ENCODE measurements at regions not wholly inside any gene's neighbourhood (a gene's known extent, or its start where the extent isn't known, plus 50 kb on each side); places are given as distances from the start of the nearest gene placed in this dataset.

- H3K9ac ChIP-seq (ENCODE audit: insufficient read length, low read depth): no peak overlapping the region
- no peak for DNase-seq (ENCODE audit: low read depth, low spot score)
- no peaks in the 10 kb centered on the region for H3K36me3 ChIP-seq (ENCODE audit: insufficient read depth, insufficient read length, low read length)
- H3K9me3 ChIP-seq (ENCODE audit: insufficient read depth, low read length): peaks cover 25% of the 10 kb centered on the region; the same call in 1 of the 2 replicates
- no peak overlapping the region for H3K4me3 ChIP-seq (ENCODE audit: insufficient read length, low read depth)
- no peaks in the 10 kb centered on the region for H3K4me1 ChIP-seq (ENCODE audit: insufficient read depth, insufficient read length)
- H3K27me3 ChIP-seq (ENCODE audit: insufficient read depth, insufficient read length): no peaks in the 10 kb centered on the region
- TF ChIP-seq YY1 (IDR thresholded peaks at IDR 0.05; ENCODE audit: insufficient read depth, insufficient read length) (no peak), ZNF274 (IDR thresholded peaks at IDR 0.05; ENCODE audit: low read depth, low read length) (no peak), SUZ12 (IDR thresholded peaks at IDR 0.05; ENCODE audit: extremely low read depth, insufficient read depth, insufficient read length) (no peak)
Observed at GRCh38 chr1:222459652-222460051, 88.3 kb downstream of the HHIPL2 start.

GRCh38 chr1:222457513-222457912 is 90.4 kb downstream of the HHIPL2 start:
- DNase-seq (ENCODE audit: low read depth, low spot score): no peak
- H3K36me3 ChIP-seq (ENCODE audit: insufficient read depth, insufficient read length, low read length): no peaks in the 10 kb centered on the region

GRCh38 chr1:222457084-222457483 is 90.8 kb downstream of the HHIPL2 start:
- TF ChIP-seq ZNF274 (IDR thresholded peaks at IDR 0.05; ENCODE audit: low read depth, low read length) (no peak), SUZ12 (IDR thresholded peaks at IDR 0.05; ENCODE audit: extremely low read depth, insufficient read depth, insufficient read length) (no peak), YY1 (IDR thresholded peaks at IDR 0.05; ENCODE audit: insufficient read depth, insufficient read length) (no peak)
- H3K27me3 ChIP-seq (ENCODE audit: insufficient read depth, insufficient read length): no peaks in the 10 kb centered on the region
- no peak overlapping the region for H3K9ac ChIP-seq (ENCODE audit: insufficient read length, low read depth)
- no peak overlapping the region for H3K4me3 ChIP-seq (ENCODE audit: insufficient read length, low read depth)
- no peaks in the 10 kb centered on the region for H3K36me3 ChIP-seq (ENCODE audit: insufficient read depth, insufficient read length, low read length)
- H3K4me1 ChIP-seq (ENCODE audit: insufficient read depth, insufficient read length): no peaks in the 10 kb centered on the region
- peaks cover 22% of the 10 kb centered on the region; the same call in 1 of the 2 replicates for H3K9me3 ChIP-seq (ENCODE audit: insufficient read depth, low read length)
- DNase-seq (ENCODE audit: low read depth, low spot score): no peak

More at GRCh38 chr1:222457513-222457912, 90.4 kb downstream of the HHIPL2 start:
- Histone ChIP-seq H3K4me3 (ENCODE audit: insufficient read length, low read depth) (no peak overlapping the region), H3K4me1 (ENCODE audit: insufficient read depth, insufficient read length) (no peaks in the 10 kb centered on the region), H3K9ac (ENCODE audit: insufficient read length, low read depth) (no peak overlapping the region), H3K9me3 (ENCODE audit: insufficient read depth, low read length) (peaks cover 22% of the 10 kb centered on the region; the same call in 1 of the 2 replicates), H3K27me3 (ENCODE audit: insufficient read depth, insufficient read length) (no peaks in the 10 kb centered on the region)
- no peak for TF ChIP-seq ZNF274 (IDR thresholded peaks at IDR 0.05; ENCODE audit: low read depth, low read length)
- no peak for TF ChIP-seq YY1 (IDR thresholded peaks at IDR 0.05; ENCODE audit: insufficient read depth, insufficient read length)

- DNase-seq (ENCODE audit: low read depth, low spot score): peak; percentile 79
- Histone ChIP-seq H3K4me3 (ENCODE audit: insufficient read length, low read depth) (no peak overlapping the region), H3K9me3 (ENCODE audit: insufficient read depth, low read length) (peaks cover 22% of the 10 kb centered on the region; the same call in 1 of the 2 replicates), H3K9ac (ENCODE audit: insufficient read length, low read depth) (peak overlapping the region; percentile 15), H3K27me3 (ENCODE audit: insufficient read depth, insufficient read length) (no peaks in the 10 kb centered on the region), H3K36me3 (ENCODE audit: insufficient read depth, insufficient read length, low read length) (no peaks in the 10 kb centered on the region), H3K4me1 (ENCODE audit: insufficient read depth, insufficient read length) (no peaks in the 10 kb centered on the region)
- no peak for TF ChIP-seq SUZ12 (IDR thresholded peaks at IDR 0.05; ENCODE audit: extremely low read depth, insufficient read depth, insufficient read length)
- no peak for TF ChIP-seq ZNF274 (IDR thresholded peaks at IDR 0.05; ENCODE audit: low read depth, low read length)
- TF ChIP-seq YY1 (IDR thresholded peaks at IDR 0.05; ENCODE audit: insufficient read depth, insufficient read length): no peak
Observed at GRCh38 chr1:222455188-222455879, 92.6 kb downstream of the HHIPL2 start.

DNA sequence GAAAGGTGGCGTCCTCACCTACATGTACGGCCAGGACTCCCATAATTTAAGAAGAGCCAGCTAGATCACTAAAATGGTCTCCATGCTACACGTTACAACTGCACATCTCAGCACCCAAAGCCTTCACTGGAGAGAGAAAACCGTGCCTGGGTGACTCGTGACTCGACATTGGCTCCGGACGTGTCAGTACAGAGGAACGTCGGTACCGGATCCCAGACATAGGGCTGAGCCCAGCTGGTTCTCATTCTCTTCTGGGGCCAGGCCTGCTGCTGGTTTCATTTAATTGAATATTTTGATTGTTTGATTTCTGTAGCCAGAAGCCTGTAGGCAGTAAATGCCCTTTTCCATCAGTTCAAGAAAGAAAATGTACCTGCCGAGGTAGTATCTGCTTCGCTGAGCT is 93.1 kb downstream of the HHIPL2 start:
- no peak for DNase-seq (ENCODE audit: low read depth, low spot score)

DNA sequence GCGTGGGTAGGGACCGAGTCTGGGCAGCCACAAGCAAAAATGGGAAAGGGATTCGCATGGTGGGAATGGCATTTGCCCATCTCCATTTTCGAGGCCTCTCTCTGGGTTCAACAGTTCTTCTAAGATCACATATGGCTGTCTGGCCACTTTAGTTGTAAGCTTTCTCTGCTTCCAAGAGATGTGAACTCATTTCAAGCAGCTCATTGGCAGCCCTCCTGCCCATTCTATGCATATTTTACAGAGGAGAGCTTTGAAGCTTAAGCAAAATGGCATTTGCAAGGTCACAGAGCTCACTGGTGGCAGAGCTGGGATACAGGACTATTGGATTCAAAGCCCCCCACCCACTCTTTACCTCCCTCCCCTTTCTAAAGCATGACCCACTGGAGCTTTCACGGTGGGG is 93.7 kb downstream of the HHIPL2 start:
- Histone ChIP-seq H3K36me3 (ENCODE audit: insufficient read depth, insufficient read length, low read length) (no peaks in the 10 kb centered on the region), H3K9me3 (ENCODE audit: insufficient read depth, low read length) (peaks cover 22% of the 10 kb centered on the region; the same call in 1 of the 2 replicates), H3K4me3 (ENCODE audit: insufficient read length, low read depth) (no peak overlapping the region), H3K27me3 (ENCODE audit: insufficient read depth, insufficient read length) (no peaks in the 10 kb centered on the region), H3K9ac (ENCODE audit: insufficient read length, low read depth) (no peak overlapping the region), H3K4me1 (ENCODE audit: insufficient read depth, insufficient read length) (no peaks in the 10 kb centered on the region)
- no peak for DNase-seq (ENCODE audit: low read depth, low spot score)
- TF ChIP-seq YY1 (IDR thresholded peaks at IDR 0.05; ENCODE audit: insufficient read depth, insufficient read length): no peak
- no peak for TF ChIP-seq ZNF274 (IDR thresholded peaks at IDR 0.05; ENCODE audit: low read depth, low read length)
- TF ChIP-seq SUZ12 (IDR thresholded peaks at IDR 0.05; ENCODE audit: extremely low read depth, insufficient read depth, insufficient read length): no peak

More for the DNA sequence above, 93.1 kb downstream of the HHIPL2 start:
- H3K9me3 ChIP-seq (ENCODE audit: insufficient read depth, low read length): peaks cover 22% of the 10 kb centered on the region; the same call in 1 of the 2 replicates
- no peaks in the 10 kb centered on the region for H3K36me3 ChIP-seq (ENCODE audit: insufficient read depth, insufficient read length, low read length)
- no peak overlapping the region for H3K9ac ChIP-seq (ENCODE audit: insufficient read length, low read depth)
- TF ChIP-seq SUZ12 (IDR thresholded peaks at IDR 0.05; ENCODE audit: extremely low read depth, insufficient read depth, insufficient read length) (no peak), ZNF274 (IDR thresholded peaks at IDR 0.05; ENCODE audit: low read depth, low read length) (no peak), YY1 (IDR thresholded peaks at IDR 0.05; ENCODE audit: insufficient read depth, insufficient read length) (no peak)
- H3K4me3 ChIP-seq (ENCODE audit: insufficient read length, low read depth): no peak overlapping the region
- no peaks in the 10 kb centered on the region for H3K4me1 ChIP-seq (ENCODE audit: insufficient read depth, insufficient read length)
- no peaks in the 10 kb centered on the region for H3K27me3 ChIP-seq (ENCODE audit: insufficient read depth, insufficient read length)

- Histone ChIP-seq H3K4me1 (ENCODE audit: insufficient read depth, insufficient read length) (no peaks in the 10 kb centered on the region), H3K36me3 (ENCODE audit: insufficient read depth, insufficient read length, low read length) (no peaks in the 10 kb centered on the region), H3K27me3 (ENCODE audit: insufficient read depth, insufficient read length) (no peaks in the 10 kb centered on the region), H3K9ac (ENCODE audit: insufficient read length, low read depth) (no peak overlapping the region), H3K4me3 (ENCODE audit: insufficient read length, low read depth) (no peak overlapping the region), H3K9me3 (ENCODE audit: insufficient read depth, low read length) (peaks cover 4% of the 10 kb centered on the region; the same call in 1 of the 2 replicates)
- TF ChIP-seq SUZ12 (IDR thresholded peaks at IDR 0.05; ENCODE audit: extremely low read depth, insufficient read depth, insufficient read length) (no peak), YY1 (IDR thresholded peaks at IDR 0.05; ENCODE audit: insufficient read depth, insufficient read length) (no peak), ZNF274 (IDR thresholded peaks at IDR 0.05; ENCODE audit: low read depth, low read length) (no peak)
- no peak for DNase-seq (ENCODE audit: low read depth, low spot score)
Observed at GRCh38 chr1:222452031-222452430, 95.9 kb downstream of the HHIPL2 start.

All from NT2/D1 (cell line).